Peyer's patch (tissue), 4 donors: ENCODE measurements at regions not wholly inside any gene's neighbourhood (a gene's known extent, or its start where the extent isn't known, plus 50 kb on each side); places are given as distances from the start of the nearest gene placed in this dataset.

Experiments
- POLR2A ChIP-seq, 2 donors: fragments of 450-650 bp; IDR thresholded peaks; one replicate each; pipeline ENCODE4 v1.5.1; 2017; ENCODE audit warnings: antibody characterized with exemption in 2 of 2, mild to moderate bottlenecking in 2 of 2, moderate library complexity in 2 of 2
- TF ChIP-seq, protein P1 (sequence below), 6 experiments: fragments of 450-650 bp in 4 of 6; fragments of 200-600 bp in 2 of 6; sonication (generic) in 1 of 6; IDR thresholded peaks; one replicate each; pipeline ENCODE4 v1.5.1; 2017 to 2019; ENCODE audit warnings: antibody characterized with exemption in 6 of 6, mild to moderate bottlenecking in 3 of 6, moderate library complexity in 1 of 6

DNA sequence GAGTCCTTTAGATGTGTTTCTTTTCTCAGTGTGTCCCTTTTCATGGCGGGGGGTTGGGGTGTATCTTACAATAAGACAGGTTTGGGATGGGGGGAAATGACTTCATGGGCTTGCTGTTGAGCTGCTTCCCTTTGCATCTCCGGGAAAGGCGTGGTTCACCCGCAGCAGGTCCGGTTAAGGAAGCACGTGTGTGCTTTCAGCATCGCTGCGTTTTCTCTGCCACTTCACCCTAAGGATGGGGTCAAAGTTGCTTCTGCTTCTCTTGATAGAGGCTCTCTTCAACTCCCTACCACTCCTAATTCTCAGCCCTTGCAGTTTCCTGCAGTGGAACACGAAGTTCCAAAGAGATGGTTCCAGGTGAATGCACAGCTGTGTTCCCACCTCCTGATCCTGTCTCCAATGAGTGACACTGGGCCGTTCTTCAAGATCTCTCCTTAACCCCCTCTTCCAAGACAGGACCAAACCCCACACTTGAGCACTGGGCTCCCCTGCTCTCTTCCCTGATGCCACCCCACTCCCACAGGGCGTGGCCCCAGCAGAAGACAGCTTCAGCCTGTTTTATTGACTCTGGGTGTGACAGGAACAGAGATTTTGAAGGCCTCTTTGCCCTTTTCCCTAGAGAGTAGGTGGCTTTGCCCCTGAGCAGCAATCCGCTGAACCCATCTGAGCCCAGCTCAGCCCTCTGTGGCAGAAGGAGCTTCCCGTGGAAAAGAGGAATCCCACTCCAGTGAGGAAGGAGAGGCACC, 85.2 kb downstream of the PLEKHG1 start:
- TF ChIP-seq, protein P1, sequence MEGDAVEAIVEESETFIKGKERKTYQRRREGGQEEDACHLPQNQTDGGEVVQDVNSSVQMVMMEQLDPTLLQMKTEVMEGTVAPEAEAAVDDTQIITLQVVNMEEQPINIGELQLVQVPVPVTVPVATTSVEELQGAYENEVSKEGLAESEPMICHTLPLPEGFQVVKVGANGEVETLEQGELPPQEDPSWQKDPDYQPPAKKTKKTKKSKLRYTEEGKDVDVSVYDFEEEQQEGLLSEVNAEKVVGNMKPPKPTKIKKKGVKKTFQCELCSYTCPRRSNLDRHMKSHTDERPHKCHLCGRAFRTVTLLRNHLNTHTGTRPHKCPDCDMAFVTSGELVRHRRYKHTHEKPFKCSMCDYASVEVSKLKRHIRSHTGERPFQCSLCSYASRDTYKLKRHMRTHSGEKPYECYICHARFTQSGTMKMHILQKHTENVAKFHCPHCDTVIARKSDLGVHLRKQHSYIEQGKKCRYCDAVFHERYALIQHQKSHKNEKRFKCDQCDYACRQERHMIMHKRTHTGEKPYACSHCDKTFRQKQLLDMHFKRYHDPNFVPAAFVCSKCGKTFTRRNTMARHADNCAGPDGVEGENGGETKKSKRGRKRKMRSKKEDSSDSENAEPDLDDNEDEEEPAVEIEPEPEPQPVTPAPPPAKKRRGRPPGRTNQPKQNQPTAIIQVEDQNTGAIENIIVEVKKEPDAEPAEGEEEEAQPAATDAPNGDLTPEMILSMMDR (IDR thresholded peaks at IDR 0.05): no peak
- TF ChIP-seq POLR2A (IDR thresholded peaks at IDR 0.05): no peak
